Vagina (tissue), 2 donors: ENCODE measurements at regions not wholly inside any gene's neighbourhood (a gene's known extent, or its start where the extent isn't known, plus 50 kb on each side); places are given as distances from the start of the nearest gene placed in this dataset.

ENCODE experiments used
- CTCF ChIP-seq, 3 experiments: fragments of 450-650 bp in 2 of 3; fragments of 200-600 bp in 1 of 3; sonication (generic) in 1 of 3; IDR thresholded peaks; one replicate each; pipeline ENCODE4 v1.5.1; 2017 to 2019; ENCODE audit warnings: antibody characterized with exemption in 3 of 3, mild to moderate bottlenecking in 2 of 3, moderate library complexity in 2 of 3
- POLR2A ChIP-seq, 2 donors: fragments of 450-650 bp; IDR thresholded peaks; one replicate each; pipeline ENCODE4 v1.6.1; 2017; ENCODE audit warnings: antibody characterized with exemption in 2 of 2, mild to moderate bottlenecking in 2 of 2, moderate library complexity in 2 of 2

- TF ChIP-seq POLR2A (IDR thresholded peaks at IDR 0.05) (no peak), CTCF (IDR thresholded peaks at IDR 0.05) (no peak)
Observed at GRCh38 chr6:4280031-4280430, 144.7 kb upstream of the ECI2 start.
